LNCaP clone FGC (cell line): ENCODE measurements at regions not wholly inside any gene's neighbourhood (a gene's known extent, or its start where the extent isn't known, plus 50 kb on each side); places are given as distances from the start of the nearest gene placed in this dataset.

Experiments
- DNase-seq: peaks from one replicate; pipeline ENCODE4 v3.0.0-alpha.2; 2011; ENCODE audit warnings: low read depth
- H3K4me3 ChIP-seq: 2 replicates; pipeline ENCODE4 v1.5.1; 2011; ENCODE audit warnings: mild to moderate bottlenecking, low read depth, low read length, control low read depth
- TF ChIP-seq, protein P1 (sequence below): IDR thresholded peaks from 2 replicates; pipeline ENCODE4 v1.5.1; 2012; ENCODE audit warnings: mild to moderate bottlenecking; ENCODE audit not compliant: control insufficient read depth, insufficient read depth; ENCODE audit errors: extremely low read depth

GRCh38 chr5:118565335-118565971 is 422.9 kb downstream of the DTWD2 start:
- no peak for DNase-seq
- H3K4me3 ChIP-seq, result no peak overlapping the region
- TF ChIP-seq, protein P1, sequence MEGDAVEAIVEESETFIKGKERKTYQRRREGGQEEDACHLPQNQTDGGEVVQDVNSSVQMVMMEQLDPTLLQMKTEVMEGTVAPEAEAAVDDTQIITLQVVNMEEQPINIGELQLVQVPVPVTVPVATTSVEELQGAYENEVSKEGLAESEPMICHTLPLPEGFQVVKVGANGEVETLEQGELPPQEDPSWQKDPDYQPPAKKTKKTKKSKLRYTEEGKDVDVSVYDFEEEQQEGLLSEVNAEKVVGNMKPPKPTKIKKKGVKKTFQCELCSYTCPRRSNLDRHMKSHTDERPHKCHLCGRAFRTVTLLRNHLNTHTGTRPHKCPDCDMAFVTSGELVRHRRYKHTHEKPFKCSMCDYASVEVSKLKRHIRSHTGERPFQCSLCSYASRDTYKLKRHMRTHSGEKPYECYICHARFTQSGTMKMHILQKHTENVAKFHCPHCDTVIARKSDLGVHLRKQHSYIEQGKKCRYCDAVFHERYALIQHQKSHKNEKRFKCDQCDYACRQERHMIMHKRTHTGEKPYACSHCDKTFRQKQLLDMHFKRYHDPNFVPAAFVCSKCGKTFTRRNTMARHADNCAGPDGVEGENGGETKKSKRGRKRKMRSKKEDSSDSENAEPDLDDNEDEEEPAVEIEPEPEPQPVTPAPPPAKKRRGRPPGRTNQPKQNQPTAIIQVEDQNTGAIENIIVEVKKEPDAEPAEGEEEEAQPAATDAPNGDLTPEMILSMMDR, result no peak

- H3K4me3 ChIP-seq, result no peak overlapping the region
- TF ChIP-seq, protein P1, result no peak
- no peak for DNase-seq
Measured at GRCh38 chr5:118561971-118562370, 426.4 kb downstream of the DTWD2 start.

GRCh38 chr5:118561235-118561634 is 427.1 kb downstream of the DTWD2 start:
- no peak overlapping the region for H3K4me3 ChIP-seq
- TF ChIP-seq, protein P1, result no peak
- DNase-seq, result no peak

- TF ChIP-seq, protein P1, result no peak
- DNase-seq, result no peak
- H3K4me3 ChIP-seq, result no peak overlapping the region
Measured at GRCh38 chr5:118558871-118559270, 429.5 kb downstream of the DTWD2 start.

DNA sequence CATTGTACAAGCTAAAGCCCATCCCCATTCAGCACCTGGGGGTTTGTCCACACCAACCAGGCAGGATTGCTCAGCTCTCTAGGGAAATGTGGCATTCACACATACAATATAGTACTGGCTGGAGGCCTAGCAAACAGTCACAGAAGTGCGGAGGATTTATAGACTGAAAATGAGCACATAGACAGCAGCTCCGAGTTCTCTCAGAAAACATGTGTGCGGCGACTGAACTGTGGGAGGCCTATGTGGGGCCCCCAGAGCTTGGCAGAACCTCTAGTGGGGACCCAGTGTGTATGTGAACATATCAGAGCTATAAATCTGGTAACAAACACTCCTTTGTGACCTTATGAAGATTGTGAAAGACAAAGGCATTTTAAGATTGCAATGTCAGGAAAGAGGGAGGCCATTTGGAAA is 431.1 kb downstream of the DTWD2 start:
- TF ChIP-seq, protein P1, result no peak
- H3K4me3 ChIP-seq, result no peak overlapping the region
- no peak for DNase-seq

GRCh38 chr5:118556792-118557191 is 431.6 kb downstream of the DTWD2 start:
- no peak overlapping the region for H3K4me3 ChIP-seq
- DNase-seq, result no peak
- TF ChIP-seq, protein P1, result no peak

DNA sequence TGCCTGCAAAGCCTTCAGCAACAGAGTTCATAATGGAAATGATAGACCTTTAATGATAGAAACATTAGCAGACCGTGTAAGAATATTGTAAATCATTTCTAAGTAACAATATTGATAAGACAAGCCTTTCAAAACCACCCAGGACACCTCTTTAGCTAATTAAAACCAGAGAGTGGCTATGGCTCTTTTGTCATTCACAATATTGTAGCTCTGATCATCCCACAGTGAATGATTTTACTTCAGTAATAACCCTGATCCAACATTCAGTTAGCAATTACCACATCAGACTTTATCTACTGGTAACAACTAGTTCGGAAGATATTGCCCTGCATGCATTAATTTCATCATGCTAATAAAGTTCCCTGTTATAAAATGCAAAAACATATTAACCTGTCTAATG is 432.6 kb downstream of the DTWD2 start:
- no peak overlapping the region for H3K4me3 ChIP-seq
- TF ChIP-seq, protein P1, result no peak
- DNase-seq, result no peak
